Brain microvascular endothelial cell (primary cell): ENCODE measurements at regions not wholly inside any gene's neighbourhood (a gene's known extent, or its start where the extent isn't known, plus 50 kb on each side); places are given as distances from the start of the nearest gene placed in this dataset.

Experiments
- DNase-seq: peaks from one replicate; pipeline ENCODE4 v3.0.0-alpha.2; 2020
- H3K27ac ChIP-seq: fragments of 250-450 bp; sonication (Bioruptor Pico); 2 replicates; pipeline ENCODE4 v1.5.1; 2020; ENCODE audit warnings: mild to moderate bottlenecking, moderate library complexity
- H3K27me3 ChIP-seq: fragments of 250-450 bp; sonication (Bioruptor Pico); replicated peaks from 2 replicates; pipeline ENCODE4 v1.5.1; 2020; ENCODE audit warnings: mild to moderate bottlenecking
- H3K36me3 ChIP-seq: fragments of 250-450 bp; sonication (Bioruptor Pico); replicated peaks from 2 replicates; pipeline ENCODE4 v1.5.1; 2020; ENCODE audit warnings: mild to moderate bottlenecking
- H3K4me3 ChIP-seq: 2 replicates; pipeline ENCODE4 v1.5.1; 2011; ENCODE audit warnings: low read depth, mild to moderate bottlenecking, control low read depth, low read length, moderate library complexity
- in situ Hi-C: cut with HindIII; loops from 2 replicates; pipeline ENCODE4 v1.10.0; 2017; ENCODE audit warnings: low sequenced_read_pairs, low pct_ligation_motif_present
- TF ChIP-seq, protein P1 (sequence below): IDR thresholded peaks from 2 replicates; pipeline ENCODE4 v1.5.1; 2011; ENCODE audit warnings: low read depth, mild to moderate bottlenecking, moderate library complexity, low read length, control low read depth, inconsistent platforms; ENCODE audit errors: missing control alignments

DNA sequence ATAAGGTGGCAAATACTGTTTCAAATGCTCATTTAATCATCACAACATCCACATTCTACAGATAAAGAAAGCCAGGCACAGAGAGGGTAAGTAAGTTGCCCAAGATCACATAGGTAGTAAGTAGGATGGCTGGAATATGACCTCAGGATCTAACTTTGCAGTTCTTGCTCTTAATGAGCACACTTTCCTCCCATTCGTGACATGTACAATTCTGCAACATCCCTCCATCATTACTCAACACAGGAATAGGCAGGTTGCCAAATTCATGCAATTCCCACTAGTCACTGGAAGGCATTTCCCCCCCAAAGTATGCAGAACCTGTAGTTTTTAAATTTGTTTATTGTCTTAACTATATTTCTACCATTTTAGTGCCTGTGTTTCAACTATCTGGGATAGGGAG, 109.2 kb downstream of the OLFM4 start:
- in situ Hi-C loops, result no loop called here
- DNase-seq, result peak; percentile 31
- no peaks in the 10 kb centered on the region for H3K36me3 ChIP-seq
- no peak overlapping the region for H3K27ac ChIP-seq
- no peak overlapping the region for H3K4me3 ChIP-seq
- no peaks in the 10 kb centered on the region for H3K27me3 ChIP-seq
- TF ChIP-seq, protein P1, sequence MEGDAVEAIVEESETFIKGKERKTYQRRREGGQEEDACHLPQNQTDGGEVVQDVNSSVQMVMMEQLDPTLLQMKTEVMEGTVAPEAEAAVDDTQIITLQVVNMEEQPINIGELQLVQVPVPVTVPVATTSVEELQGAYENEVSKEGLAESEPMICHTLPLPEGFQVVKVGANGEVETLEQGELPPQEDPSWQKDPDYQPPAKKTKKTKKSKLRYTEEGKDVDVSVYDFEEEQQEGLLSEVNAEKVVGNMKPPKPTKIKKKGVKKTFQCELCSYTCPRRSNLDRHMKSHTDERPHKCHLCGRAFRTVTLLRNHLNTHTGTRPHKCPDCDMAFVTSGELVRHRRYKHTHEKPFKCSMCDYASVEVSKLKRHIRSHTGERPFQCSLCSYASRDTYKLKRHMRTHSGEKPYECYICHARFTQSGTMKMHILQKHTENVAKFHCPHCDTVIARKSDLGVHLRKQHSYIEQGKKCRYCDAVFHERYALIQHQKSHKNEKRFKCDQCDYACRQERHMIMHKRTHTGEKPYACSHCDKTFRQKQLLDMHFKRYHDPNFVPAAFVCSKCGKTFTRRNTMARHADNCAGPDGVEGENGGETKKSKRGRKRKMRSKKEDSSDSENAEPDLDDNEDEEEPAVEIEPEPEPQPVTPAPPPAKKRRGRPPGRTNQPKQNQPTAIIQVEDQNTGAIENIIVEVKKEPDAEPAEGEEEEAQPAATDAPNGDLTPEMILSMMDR, result no peak

DNA sequence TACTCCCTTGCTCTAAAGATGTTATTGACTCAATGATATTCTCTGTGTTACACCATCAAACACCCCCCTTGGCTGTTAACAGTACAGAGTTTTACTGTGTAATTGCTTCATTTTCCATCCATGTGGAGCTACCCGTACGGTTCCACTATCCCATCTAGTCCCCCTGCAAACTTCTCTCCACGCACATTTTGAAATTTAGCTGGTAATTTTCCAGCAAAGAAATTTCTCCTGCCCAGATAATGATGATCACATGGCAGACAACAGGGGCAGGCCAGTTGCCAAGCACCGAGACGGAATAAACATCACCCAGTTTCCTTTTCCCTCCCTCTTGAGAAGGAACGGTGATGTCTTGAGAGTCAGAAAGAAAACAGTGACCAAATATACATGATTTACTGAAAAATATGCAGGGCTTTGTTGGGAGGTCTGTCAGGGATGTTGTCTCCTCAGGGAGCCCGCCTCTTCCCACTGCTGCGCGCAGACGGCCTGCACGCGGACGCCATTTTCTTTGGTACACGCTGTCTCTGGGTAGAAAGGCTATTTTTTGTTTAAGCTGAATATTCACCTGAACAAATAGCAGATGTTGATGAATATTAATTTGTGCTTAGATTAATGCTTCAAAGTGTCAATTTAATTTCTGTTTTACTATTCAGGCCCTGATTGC, 109.9 kb downstream of the OLFM4 start:
- no peak overlapping the region for H3K4me3 ChIP-seq
- no peaks in the 10 kb centered on the region for H3K27me3 ChIP-seq
- DNase-seq, result peak; percentile 1
- in situ Hi-C loops, result no loop called here
- H3K36me3 ChIP-seq, result no peaks in the 10 kb centered on the region
- no peak overlapping the region for H3K27ac ChIP-seq
- TF ChIP-seq, protein P1, result no peak

- H3K27me3 ChIP-seq, result no peaks in the 10 kb centered on the region
- no peak overlapping the region for H3K27ac ChIP-seq
- TF ChIP-seq, protein P1, result no peak
- no peak for DNase-seq
- H3K4me3 ChIP-seq, result no peak overlapping the region
- H3K36me3 ChIP-seq, result no peaks in the 10 kb centered on the region
- in situ Hi-C loops, result no loop called here
Measured at GRCh38 chr13:53141336-53141735, 112.7 kb downstream of the OLFM4 start.

- Histone ChIP-seq H3K36me3 (no peaks in the 10 kb centered on the region), H3K27ac (no peak overlapping the region), H3K4me3 (no peak overlapping the region), H3K27me3 (no peaks in the 10 kb centered on the region)
- in situ Hi-C loops, result no loop called here
- DNase-seq, result no peak
- TF ChIP-seq, protein P1, result no peak
Measured at GRCh38 chr13:53142306-53142705, 113.7 kb downstream of the OLFM4 start.

- DNase-seq, result no peak
- no peak overlapping the region for H3K27ac ChIP-seq
- H3K36me3 ChIP-seq, result no peaks in the 10 kb centered on the region
- TF ChIP-seq, protein P1, result no peak
- no peak overlapping the region for H3K4me3 ChIP-seq
- no peaks in the 10 kb centered on the region for H3K27me3 ChIP-seq
- in situ Hi-C loops, result no loop called here
Measured at GRCh38 chr13:53143757-53144339, 115.2 kb downstream of the OLFM4 start.

DNA sequence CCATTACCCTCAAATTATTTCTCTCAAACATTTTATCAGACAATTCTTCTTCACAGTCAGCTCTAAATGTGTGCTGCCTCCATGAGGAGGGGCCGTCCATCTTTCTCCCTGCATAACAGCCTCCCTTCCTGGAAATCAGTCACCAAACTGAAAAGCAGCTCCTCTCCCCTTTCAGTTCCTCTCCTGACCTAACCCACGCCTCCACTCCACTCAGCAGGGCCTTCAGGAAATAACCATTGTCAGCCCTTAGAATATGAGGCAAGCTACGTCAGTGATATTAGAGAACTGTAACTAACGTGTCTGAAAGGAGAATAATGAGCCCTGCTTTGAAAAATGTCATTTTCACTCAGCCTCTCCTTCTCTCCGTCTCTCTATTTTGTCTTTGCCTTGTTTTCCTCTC, 116.2 kb downstream of the OLFM4 start:
- no peak overlapping the region for H3K27ac ChIP-seq
- no peaks in the 10 kb centered on the region for H3K27me3 ChIP-seq
- no peaks in the 10 kb centered on the region for H3K36me3 ChIP-seq
- in situ Hi-C loops, result no loop called here
- H3K4me3 ChIP-seq, result no peak overlapping the region
- TF ChIP-seq, protein P1, result no peak
- DNase-seq, result no peak
